Ishikawa (cell line): ENCODE measurements at regions not wholly inside any gene's neighbourhood (a gene's known extent, or its start where the extent isn't known, plus 50 kb on each side); places are given as distances from the start of the nearest gene placed in this dataset.

Experiments used
- CEBPB ChIP-seq: IDR thresholded peaks from 2 replicates; pipeline ENCODE4 v1.6.1; 2012
- CREB1 ChIP-seq: IDR thresholded peaks from 2 replicates; pipeline ENCODE4 v1.6.1; 2012; ENCODE audit warnings: low read depth
- EGR1 ChIP-seq: IDR thresholded peaks from 2 replicates; pipeline ENCODE4 v1.6.1; 2012
- EP300 ChIP-seq: IDR thresholded peaks from 2 replicates; pipeline ENCODE4 v1.6.1; 2012; ENCODE audit warnings: borderline replicate concordance
- FOXM1 ChIP-seq: IDR thresholded peaks from 2 replicates; pipeline ENCODE4 v1.6.1; 2012; ENCODE audit warnings: low read depth, borderline replicate concordance
- NFIC ChIP-seq: IDR thresholded peaks from 2 replicates; pipeline ENCODE4 v1.6.1; 2012
- RAD21 ChIP-seq: IDR thresholded peaks from 2 replicates; pipeline ENCODE4 v1.6.1; 2012; ENCODE audit warnings: low read depth
- TAF1 ChIP-seq: IDR thresholded peaks from 2 replicates; pipeline ENCODE4 v1.6.1; 2012; ENCODE audit warnings: low read depth, mild to moderate bottlenecking
- TCF12 ChIP-seq: IDR thresholded peaks from 2 replicates; pipeline ENCODE4 v1.6.1; 2012; ENCODE audit warnings: low read depth
- TEAD4 ChIP-seq: IDR thresholded peaks from 2 replicates; pipeline ENCODE4 v1.6.1; 2012
- YY1 ChIP-seq: IDR thresholded peaks from 2 replicates; pipeline ENCODE4 v1.6.1; 2012; ENCODE audit warnings: low read depth
- ZBTB7A ChIP-seq: IDR thresholded peaks from 2 replicates; pipeline ENCODE4 v1.6.1; 2012; ENCODE audit warnings: low read depth
- TF ChIP-seq, protein P1 (sequence below): IDR thresholded peaks from 2 replicates; pipeline ENCODE4 v1.6.1; 2012; ENCODE audit warnings: low read depth, mild to moderate bottlenecking
- TF ChIP-seq, protein P2 (sequence below): IDR thresholded peaks from 2 replicates; pipeline ENCODE4 v1.6.1; 2012
- TF ChIP-seq, protein P3 (sequence below): IDR thresholded peaks from 2 replicates; pipeline ENCODE4 v1.6.1; 2012

GRCh38 chr13:50687545-50687944, 155.9 kb downstream of the DLEU7 start:
- no peak for TF ChIP-seq EP300
- TF ChIP-seq NFIC: no peak
- no peak for TF ChIP-seq TCF12
- no peak for TF ChIP-seq EGR1
- TF ChIP-seq, protein P1, sequence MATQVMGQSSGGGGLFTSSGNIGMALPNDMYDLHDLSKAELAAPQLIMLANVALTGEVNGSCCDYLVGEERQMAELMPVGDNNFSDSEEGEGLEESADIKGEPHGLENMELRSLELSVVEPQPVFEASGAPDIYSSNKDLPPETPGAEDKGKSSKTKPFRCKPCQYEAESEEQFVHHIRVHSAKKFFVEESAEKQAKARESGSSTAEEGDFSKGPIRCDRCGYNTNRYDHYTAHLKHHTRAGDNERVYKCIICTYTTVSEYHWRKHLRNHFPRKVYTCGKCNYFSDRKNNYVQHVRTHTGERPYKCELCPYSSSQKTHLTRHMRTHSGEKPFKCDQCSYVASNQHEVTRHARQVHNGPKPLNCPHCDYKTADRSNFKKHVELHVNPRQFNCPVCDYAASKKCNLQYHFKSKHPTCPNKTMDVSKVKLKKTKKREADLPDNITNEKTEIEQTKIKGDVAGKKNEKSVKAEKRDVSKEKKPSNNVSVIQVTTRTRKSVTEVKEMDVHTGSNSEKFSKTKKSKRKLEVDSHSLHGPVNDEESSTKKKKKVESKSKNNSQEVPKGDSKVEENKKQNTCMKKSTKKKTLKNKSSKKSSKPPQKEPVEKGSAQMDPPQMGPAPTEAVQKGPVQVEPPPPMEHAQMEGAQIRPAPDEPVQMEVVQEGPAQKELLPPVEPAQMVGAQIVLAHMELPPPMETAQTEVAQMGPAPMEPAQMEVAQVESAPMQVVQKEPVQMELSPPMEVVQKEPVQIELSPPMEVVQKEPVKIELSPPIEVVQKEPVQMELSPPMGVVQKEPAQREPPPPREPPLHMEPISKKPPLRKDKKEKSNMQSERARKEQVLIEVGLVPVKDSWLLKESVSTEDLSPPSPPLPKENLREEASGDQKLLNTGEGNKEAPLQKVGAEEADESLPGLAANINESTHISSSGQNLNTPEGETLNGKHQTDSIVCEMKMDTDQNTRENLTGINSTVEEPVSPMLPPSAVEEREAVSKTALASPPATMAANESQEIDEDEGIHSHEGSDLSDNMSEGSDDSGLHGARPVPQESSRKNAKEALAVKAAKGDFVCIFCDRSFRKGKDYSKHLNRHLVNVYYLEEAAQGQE: no peak
- TF ChIP-seq TEAD4: no peak
- no peak for TF ChIP-seq FOXM1
- TF ChIP-seq ZBTB7A: no peak
- TF ChIP-seq CEBPB: no peak
- TF ChIP-seq YY1: no peak
- no peak for TF ChIP-seq TAF1
- TF ChIP-seq, protein P2, sequence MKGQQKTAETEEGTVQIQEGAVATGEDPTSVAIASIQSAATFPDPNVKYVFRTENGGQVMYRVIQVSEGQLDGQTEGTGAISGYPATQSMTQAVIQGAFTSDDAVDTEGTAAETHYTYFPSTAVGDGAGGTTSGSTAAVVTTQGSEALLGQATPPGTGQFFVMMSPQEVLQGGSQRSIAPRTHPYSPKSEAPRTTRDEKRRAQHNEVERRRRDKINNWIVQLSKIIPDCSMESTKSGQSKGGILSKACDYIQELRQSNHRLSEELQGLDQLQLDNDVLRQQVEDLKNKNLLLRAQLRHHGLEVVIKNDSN: no peak
- TF ChIP-seq, protein P3, sequence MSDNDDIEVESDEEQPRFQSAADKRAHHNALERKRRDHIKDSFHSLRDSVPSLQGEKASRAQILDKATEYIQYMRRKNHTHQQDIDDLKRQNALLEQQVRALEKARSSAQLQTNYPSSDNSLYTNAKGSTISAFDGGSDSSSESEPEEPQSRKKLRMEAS: no peak
- TF ChIP-seq CREB1: no peak
- TF ChIP-seq RAD21: no peak

DNA sequence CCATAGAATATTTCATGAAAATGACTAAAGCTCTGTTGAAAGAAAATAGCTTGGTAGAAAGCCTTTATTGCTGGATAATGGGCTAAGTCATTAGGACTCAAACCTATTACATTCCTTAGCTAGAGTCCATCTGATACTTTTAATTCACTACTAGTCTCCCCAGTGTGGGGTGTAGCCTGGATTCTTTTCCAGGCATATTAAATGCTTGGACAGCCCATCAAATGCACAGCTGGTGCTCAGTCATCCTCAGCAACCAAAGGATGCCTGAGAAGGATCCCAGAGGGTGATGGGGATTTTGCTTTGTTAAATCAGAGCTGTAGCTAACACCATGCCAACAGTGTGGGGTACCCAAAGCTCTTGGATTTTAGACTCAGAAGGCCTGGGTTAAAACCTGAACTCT, 153.5 kb downstream of the DLEU7 start:
- TF ChIP-seq EP300: no peak
- no peak for TF ChIP-seq FOXM1
- no peak for TF ChIP-seq ZBTB7A
- TF ChIP-seq RAD21: no peak
- TF ChIP-seq EGR1: no peak
- no peak for TF ChIP-seq CEBPB
- TF ChIP-seq, protein P1: no peak
- no peak for TF ChIP-seq YY1
- no peak for TF ChIP-seq TEAD4
- TF ChIP-seq, protein P3: no peak
- TF ChIP-seq CREB1: no peak
- TF ChIP-seq TCF12: no peak
- no peak for TF ChIP-seq TAF1
- TF ChIP-seq, protein P2: no peak
- TF ChIP-seq NFIC: no peak

GRCh38 chr13:50691176-50691680, 152.3 kb downstream of the DLEU7 start:
- TF ChIP-seq TEAD4: no peak
- TF ChIP-seq, protein P2: no peak
- TF ChIP-seq EP300: no peak
- no peak for TF ChIP-seq YY1
- TF ChIP-seq, protein P1: no peak
- TF ChIP-seq ZBTB7A: no peak
- no peak for TF ChIP-seq EGR1
- TF ChIP-seq NFIC: no peak
- no peak for TF ChIP-seq CREB1
- TF ChIP-seq TAF1: no peak
- TF ChIP-seq, protein P3: no peak
- TF ChIP-seq TCF12: no peak
- no peak for TF ChIP-seq CEBPB
- TF ChIP-seq RAD21: no peak
- no peak for TF ChIP-seq FOXM1

- no peak for TF ChIP-seq CREB1
- TF ChIP-seq, protein P1: no peak
- TF ChIP-seq, protein P3: no peak
- TF ChIP-seq FOXM1: no peak
- no peak for TF ChIP-seq ZBTB7A
Observed at GRCh38 chr13:50691681-50692263, 151.7 kb downstream of the DLEU7 start.
